A673 (cell line): ENCODE measurements at regions not wholly inside any gene's neighbourhood (a gene's known extent, or its start where the extent isn't known, plus 50 kb on each side); places are given as distances from the start of the nearest gene placed in this dataset.

ENCODE experiments used
- BruUV-seq: library from RNA; stranded (reverse); fragments of 400-500 nt; replicated peaks from 2 replicates; lab custom pipeline; 2021; lab: Mats Ljungman, UMichigan
- CTCF ChIA-PET: fragments of 300-600 bp; sonication (Branson Sonifier 250); formaldehyde crosslinking; loops from one replicate; lab custom pipeline; 2022; ENCODE audit warnings: antibody characterized with exemption; lab: Charles Lee
- POLR2A ChIA-PET: fragments of 300-600 bp; sonication (Branson Sonifier 250); formaldehyde crosslinking; loops from one replicate; lab custom pipeline; 2022; ENCODE audit warnings: antibody characterized with exemption; ENCODE audit not compliant: low non-redundant PET; lab: Charles Lee
- DNase-seq: peaks from one replicate; pipeline ENCODE4 v3.0.0-alpha.2; 2015; ENCODE audit warnings: low spot score
- H3K27ac ChIP-seq: fragments of 200-600 bp; sonication (generic); 2 replicates; pipeline ENCODE4 v1.5.1; 2016; ENCODE audit warnings: mixed run types, low read depth, mild to moderate bottlenecking, mixed read lengths, antibody characterized with exemption, low read length; ENCODE audit not compliant: poor library complexity, severe bottlenecking
- H3K27me3 ChIP-seq: fragments of 200-600 bp; sonication (generic); replicated peaks from 2 replicates; pipeline ENCODE4 v1.6.1; 2017; ENCODE audit warnings: mixed run types, low read depth, mild to moderate bottlenecking, mixed read lengths, antibody characterized with exemption, low read length; ENCODE audit not compliant: insufficient read depth, poor library complexity
- H3K36me3 ChIP-seq: fragments of 200-600 bp; sonication (generic); 2 replicates; pipeline ENCODE4 v1.6.1; 2016; ENCODE audit warnings: mixed run types, mild to moderate bottlenecking, mixed read lengths, antibody characterized with exemption, low read length; ENCODE audit not compliant: insufficient read depth, poor library complexity, severe bottlenecking
- H3K4me1 ChIP-seq: fragments of 200-600 bp; sonication (generic); 2 replicates; pipeline ENCODE4 v1.6.1; 2017; ENCODE audit warnings: mixed run types, mild to moderate bottlenecking, mixed read lengths, antibody characterized with exemption, low read length; ENCODE audit not compliant: insufficient read depth, poor library complexity, severe bottlenecking
- H3K4me3 ChIP-seq: fragments of 200-600 bp; sonication (generic); 2 replicates; pipeline ENCODE4 v1.5.1; 2016; ENCODE audit warnings: low read depth, mixed run types, mild to moderate bottlenecking, mixed read lengths, low read length; ENCODE audit not compliant: poor library complexity, severe bottlenecking
- H3K9me3 ChIP-seq: fragments of 200-600 bp; sonication (generic); 2 replicates; pipeline ENCODE4 v1.6.1; 2016; ENCODE audit warnings: mixed run types, low read depth, mild to moderate bottlenecking, mixed read lengths, antibody characterized with exemption, low read length; ENCODE audit not compliant: poor library complexity, severe bottlenecking
- EZH2 ChIP-seq: fragments of 200-600 bp; sonication (generic); IDR thresholded peaks from 2 replicates; pipeline ENCODE4 v1.6.1; 2017; ENCODE audit warnings: borderline replicate concordance, low read depth, mild to moderate bottlenecking, mixed read lengths, antibody characterized with exemption, low read length; ENCODE audit not compliant: poor library complexity, severe bottlenecking
- intact Hi-C: fragments of 100-400 bp; cut with micrococcal nuclease; formaldehyde crosslinking; loops from one replicate; pipeline ENCODE4 v1.10.0; 2022; ENCODE audit not compliant: unreplicated experiment
- TF ChIP-seq, protein P1 (sequence below): fragments of 300-800, 200-600 bp; sonication (generic); conservative IDR thresholded peaks from 2 replicates; pipeline ENCODE4 v1.5.1; 2017; ENCODE audit warnings: low read depth, mild to moderate bottlenecking, antibody characterized with exemption, low read length, moderate library complexity, mixed read lengths

DNA sequence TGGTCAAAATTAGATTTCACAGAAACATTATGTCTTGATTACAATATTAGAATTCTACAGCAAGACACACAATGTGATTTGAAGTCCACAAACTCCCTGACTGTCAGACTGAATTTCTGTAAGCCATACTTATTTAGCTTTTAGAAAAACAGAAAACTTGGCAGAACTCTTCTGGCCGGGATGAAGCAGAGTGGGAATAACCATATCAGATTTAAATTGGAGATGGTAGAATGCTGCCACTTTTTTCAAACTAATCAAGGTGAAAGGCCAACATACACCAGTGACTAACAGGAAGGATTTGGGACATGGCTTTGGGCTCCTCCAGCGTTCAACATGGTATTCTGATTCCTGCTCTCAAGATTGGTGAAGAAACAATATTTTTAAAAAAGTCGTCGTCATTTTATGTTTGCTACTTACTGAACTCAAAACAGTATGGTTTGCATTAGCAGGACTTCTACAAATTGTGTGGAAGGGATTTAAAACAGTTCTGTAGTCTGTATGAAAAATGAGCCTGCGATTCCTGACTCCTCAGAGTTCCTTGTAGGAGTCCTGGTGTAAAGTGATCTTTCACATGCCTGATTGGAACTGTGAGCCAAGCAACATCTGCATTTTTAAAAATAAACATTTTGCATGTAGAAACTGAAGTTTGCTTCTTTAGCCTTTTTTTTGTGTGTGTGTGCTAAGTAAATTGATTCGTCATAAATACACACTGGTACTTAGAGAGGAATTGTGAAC, 297.9 kb upstream of the SOX4 start:
- Histone ChIP-seq H3K4me3 (no peak overlapping the region), H3K4me1 (no peaks in the 10 kb centered on the region), H3K9me3 (peaks cover 3% of the 10 kb centered on the region), H3K36me3 (no peaks in the 10 kb centered on the region), H3K27me3 (no peaks in the 10 kb centered on the region), H3K27ac (no peak overlapping the region)
- no peak for DNase-seq
- POLR2A ChIA-PET: no interaction called here
- BruUV-seq: no TSS peak
- TF ChIP-seq, protein P1, sequence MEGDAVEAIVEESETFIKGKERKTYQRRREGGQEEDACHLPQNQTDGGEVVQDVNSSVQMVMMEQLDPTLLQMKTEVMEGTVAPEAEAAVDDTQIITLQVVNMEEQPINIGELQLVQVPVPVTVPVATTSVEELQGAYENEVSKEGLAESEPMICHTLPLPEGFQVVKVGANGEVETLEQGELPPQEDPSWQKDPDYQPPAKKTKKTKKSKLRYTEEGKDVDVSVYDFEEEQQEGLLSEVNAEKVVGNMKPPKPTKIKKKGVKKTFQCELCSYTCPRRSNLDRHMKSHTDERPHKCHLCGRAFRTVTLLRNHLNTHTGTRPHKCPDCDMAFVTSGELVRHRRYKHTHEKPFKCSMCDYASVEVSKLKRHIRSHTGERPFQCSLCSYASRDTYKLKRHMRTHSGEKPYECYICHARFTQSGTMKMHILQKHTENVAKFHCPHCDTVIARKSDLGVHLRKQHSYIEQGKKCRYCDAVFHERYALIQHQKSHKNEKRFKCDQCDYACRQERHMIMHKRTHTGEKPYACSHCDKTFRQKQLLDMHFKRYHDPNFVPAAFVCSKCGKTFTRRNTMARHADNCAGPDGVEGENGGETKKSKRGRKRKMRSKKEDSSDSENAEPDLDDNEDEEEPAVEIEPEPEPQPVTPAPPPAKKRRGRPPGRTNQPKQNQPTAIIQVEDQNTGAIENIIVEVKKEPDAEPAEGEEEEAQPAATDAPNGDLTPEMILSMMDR: no peak
- no peak for TF ChIP-seq EZH2
- intact Hi-C loops: no loop called here
- CTCF ChIA-PET: no interaction called here

DNA sequence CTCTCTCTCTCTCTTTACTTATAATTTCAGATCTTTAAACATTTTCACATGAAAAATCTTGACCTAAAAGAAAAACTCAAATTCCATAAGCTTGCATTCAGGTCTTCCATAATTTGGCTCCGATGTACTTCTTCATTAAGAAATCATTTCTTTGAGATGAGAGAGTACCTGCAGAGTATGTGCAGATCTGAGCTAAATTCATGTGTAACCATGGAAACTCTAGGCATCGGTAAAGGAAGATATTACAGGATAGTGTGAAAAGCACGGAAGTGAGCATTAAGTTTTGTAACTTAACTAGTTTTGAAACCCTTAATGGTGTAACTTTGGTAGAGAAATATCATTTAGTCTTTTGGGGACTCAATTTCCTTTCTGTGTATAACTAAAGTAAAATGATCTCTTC, 295.9 kb upstream of the SOX4 start:
- TF ChIP-seq, protein P1: no peak
- no peak for TF ChIP-seq EZH2
- no peak overlapping the region for H3K4me3 ChIP-seq
- no peaks in the 10 kb centered on the region for H3K4me1 ChIP-seq
- H3K9me3 ChIP-seq: peaks cover 3% of the 10 kb centered on the region
- no TSS peak for BruUV-seq
- no peak for DNase-seq
- intact Hi-C loops: no loop called here
- H3K36me3 ChIP-seq: no peaks in the 10 kb centered on the region
- ChIA-PET CTCF (no interaction called here), POLR2A (interaction anchor here (0.6 kb wide), 1 partner anchor 769 kb away, joined by 3 read pairs; no protein-coding TSS in a partner anchor)
- no peaks in the 10 kb centered on the region for H3K27me3 ChIP-seq
- H3K27ac ChIP-seq: no peak overlapping the region

DNA sequence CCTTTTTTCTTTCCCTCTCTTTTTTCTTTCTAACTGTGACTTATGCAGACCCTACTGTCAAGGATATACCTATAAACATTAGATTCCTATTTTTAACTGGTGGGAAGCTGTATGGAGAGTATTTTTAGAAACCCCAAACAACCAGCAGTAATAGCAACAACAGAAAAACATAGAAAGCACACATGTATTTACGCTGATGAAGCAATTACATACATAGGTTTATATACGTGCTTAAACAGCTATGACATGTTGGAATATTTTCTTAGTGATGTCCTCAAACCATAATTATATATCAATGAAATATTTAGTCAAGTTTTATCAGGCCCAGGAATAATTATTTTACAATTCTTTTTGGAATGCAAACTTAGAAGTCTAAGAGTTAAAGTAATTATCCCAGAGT, 294.3 kb upstream of the SOX4 start:
- Histone ChIP-seq H3K36me3 (no peaks in the 10 kb centered on the region), H3K27ac (no peak overlapping the region), H3K4me3 (no peak overlapping the region), H3K27me3 (no peaks in the 10 kb centered on the region), H3K4me1 (no peaks in the 10 kb centered on the region), H3K9me3 (peaks cover 10% of the 10 kb centered on the region)
- intact Hi-C loops: no loop called here
- ChIA-PET CTCF (no interaction called here), POLR2A (no interaction called here)
- BruUV-seq: no TSS peak
- no peak for DNase-seq
- no peak for TF ChIP-seq EZH2
- TF ChIP-seq, protein P1: no peak
